ENCODE measurements at regions not wholly inside any gene's neighbourhood (a gene's known extent, or its start where the extent isn't known, plus 50 kb on each side); places are given as distances from the start of the nearest gene placed in this dataset.

GRCh38 chr1:199290186-199290585, 651.3 kb downstream of the PTPRC start:
- DNase-seq (ENCODE audit: extremely low read depth, insufficient read length): no peak
- no peaks in the 10 kb centered on the region for H3K27me3 ChIP-seq (replicated peaks; ENCODE audit: control insufficient read depth, insufficient read depth, low read length)
- no peak for TF ChIP-seq CTCF (IDR thresholded peaks at IDR 0.05; ENCODE audit: insufficient read depth, low read length, poor library complexity, severe bottlenecking)
- H3K4me3 ChIP-seq (replicated peaks; ENCODE audit: low read depth, low read length): no peak overlapping the region
- H3K36me3 ChIP-seq (ENCODE audit: control insufficient read depth, insufficient read depth, low read length): no peaks in the 10 kb centered on the region

DNA sequence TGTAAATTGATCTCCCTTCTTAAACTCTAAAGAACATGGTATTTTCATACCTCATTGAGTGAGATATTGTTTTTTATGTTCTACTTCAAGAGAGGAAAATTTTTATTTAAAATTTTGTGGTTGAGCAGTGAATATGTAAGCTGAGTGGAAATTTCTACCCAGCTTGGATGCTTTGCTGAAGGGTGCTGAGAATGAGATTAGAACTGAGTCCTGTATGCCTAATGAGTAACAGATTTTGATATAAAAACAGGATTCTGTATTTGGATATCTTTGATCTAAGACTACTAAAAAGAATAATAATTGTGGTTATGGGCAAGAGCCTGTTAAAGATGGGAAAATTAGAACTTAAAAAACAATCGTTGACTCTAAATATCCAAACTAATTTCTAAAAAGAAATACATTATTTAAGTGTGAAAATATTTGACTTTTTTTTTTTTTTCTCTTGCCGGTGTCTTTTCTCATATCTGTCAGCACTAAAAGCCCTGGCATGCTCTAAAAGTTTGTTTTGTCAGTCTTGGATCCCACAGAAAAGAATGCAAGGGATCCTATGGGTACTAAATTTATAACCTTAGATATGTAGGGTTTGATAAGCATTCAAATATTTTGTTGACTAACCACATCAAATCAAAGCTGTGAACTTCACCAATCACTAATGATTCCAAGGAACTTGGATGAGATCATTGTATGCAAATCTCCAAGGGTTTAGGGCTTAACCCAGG, 652.3 kb downstream of the PTPRC start:
- no peaks in the 10 kb centered on the region for H3K36me3 ChIP-seq (ENCODE audit: control insufficient read depth, insufficient read depth, low read length)
- no peak for TF ChIP-seq CTCF (IDR thresholded peaks at IDR 0.05; ENCODE audit: insufficient read depth, low read length, poor library complexity, severe bottlenecking)
- no peaks in the 10 kb centered on the region for H3K27me3 ChIP-seq (replicated peaks; ENCODE audit: control insufficient read depth, insufficient read depth, low read length)
- no peak overlapping the region for H3K4me3 ChIP-seq (replicated peaks; ENCODE audit: low read depth, low read length)
- no peak for DNase-seq (ENCODE audit: extremely low read depth, insufficient read length)

DNA sequence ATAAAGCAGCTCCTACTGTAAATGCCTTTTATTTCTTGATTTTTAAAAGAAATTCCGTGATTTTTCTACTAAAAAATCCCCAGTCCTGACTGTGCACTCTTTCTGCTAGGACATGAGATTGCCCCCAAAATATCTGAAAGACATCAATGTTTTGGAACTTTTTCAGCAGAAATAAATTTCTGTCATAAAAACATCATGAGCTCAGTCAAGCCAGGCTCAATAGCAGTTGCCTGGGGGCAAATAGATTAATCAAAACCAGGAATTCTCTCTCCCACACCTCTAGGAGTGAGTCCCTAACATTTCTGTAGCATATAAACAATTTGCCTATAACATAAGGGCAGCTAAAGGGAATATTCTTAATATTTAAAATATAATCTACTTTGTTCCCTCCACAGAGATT, 654.1 kb downstream of the PTPRC start:
- no peak for DNase-seq (ENCODE audit: extremely low read depth, insufficient read length)

DNA sequence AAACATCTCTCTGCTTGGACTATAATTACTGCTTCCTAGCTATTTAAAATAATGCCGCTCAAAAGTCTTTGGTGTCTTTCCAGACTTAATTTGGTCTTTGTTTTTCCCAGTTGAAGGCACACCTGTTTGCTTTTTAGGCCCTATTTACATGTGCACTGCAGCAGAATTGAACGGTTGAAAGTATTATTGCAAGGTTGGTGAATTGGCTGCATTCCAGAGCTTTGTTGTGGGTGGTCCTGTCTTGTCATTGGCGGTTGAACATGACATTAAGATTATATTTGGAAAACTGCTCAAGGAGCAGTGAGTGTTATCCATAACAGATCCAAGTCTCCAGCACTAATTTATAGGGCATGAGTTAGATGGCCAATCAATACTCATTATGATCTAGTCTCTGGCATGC, 656.3 kb downstream of the PTPRC start:
- Histone ChIP-seq H3K4me3 (replicated peaks; ENCODE audit: low read depth, low read length) (no peak overlapping the region), H3K36me3 (ENCODE audit: control insufficient read depth, insufficient read depth, low read length) (no peaks in the 10 kb centered on the region), H3K27me3 (replicated peaks; ENCODE audit: control insufficient read depth, insufficient read depth, low read length) (no peaks in the 10 kb centered on the region)
- no peak for TF ChIP-seq CTCF (IDR thresholded peaks at IDR 0.05; ENCODE audit: insufficient read depth, low read length, poor library complexity, severe bottlenecking)
- DNase-seq (ENCODE audit: extremely low read depth, insufficient read length): no peak

More for the DNA sequence above, 654.1 kb downstream of the PTPRC start:
- Histone ChIP-seq H3K4me3 (replicated peaks; ENCODE audit: low read depth, low read length) (no peak overlapping the region), H3K27me3 (replicated peaks; ENCODE audit: control insufficient read depth, insufficient read depth, low read length) (no peaks in the 10 kb centered on the region), H3K36me3 (ENCODE audit: control insufficient read depth, insufficient read depth, low read length) (no peaks in the 10 kb centered on the region)
- TF ChIP-seq CTCF (IDR thresholded peaks at IDR 0.05; ENCODE audit: insufficient read depth, low read length, poor library complexity, severe bottlenecking): no peak

GRCh38 chr1:199297174-199297573, 658.3 kb downstream of the PTPRC start:
- Histone ChIP-seq H3K36me3 (ENCODE audit: control insufficient read depth, insufficient read depth, low read length) (no peaks in the 10 kb centered on the region), H3K27me3 (replicated peaks; ENCODE audit: control insufficient read depth, insufficient read depth, low read length) (no peaks in the 10 kb centered on the region), H3K4me3 (replicated peaks; ENCODE audit: low read depth, low read length) (no peak overlapping the region)
- no peak for TF ChIP-seq CTCF (IDR thresholded peaks at IDR 0.05; ENCODE audit: insufficient read depth, low read length, poor library complexity, severe bottlenecking)
- no peak for DNase-seq (ENCODE audit: extremely low read depth, insufficient read length)

DNA sequence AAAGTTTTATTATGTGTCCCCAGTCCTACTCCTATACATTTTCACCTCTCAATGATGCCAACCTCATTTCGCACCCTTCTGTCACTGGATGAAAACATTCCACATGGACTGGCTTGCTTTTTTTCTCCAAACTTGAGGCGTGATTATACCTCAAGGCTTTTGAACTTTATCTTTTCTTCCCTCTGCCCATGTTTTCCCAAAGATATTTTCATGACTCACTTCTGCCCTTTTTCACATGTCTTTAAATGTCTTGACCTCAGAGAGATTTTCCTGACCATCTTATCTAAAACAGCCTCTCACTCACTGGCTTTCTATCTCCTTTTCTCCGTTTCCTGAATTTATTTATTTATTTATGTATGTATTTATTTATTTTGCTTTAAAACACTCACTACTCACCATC, 659.0 kb downstream of the PTPRC start:
- no peak for TF ChIP-seq CTCF (IDR thresholded peaks at IDR 0.05; ENCODE audit: insufficient read depth, low read length, poor library complexity, severe bottlenecking)
- DNase-seq (ENCODE audit: extremely low read depth, insufficient read length): no peak
- no peaks in the 10 kb centered on the region for H3K36me3 ChIP-seq (ENCODE audit: control insufficient read depth, insufficient read depth, low read length)

More for the DNA sequence above, 659.0 kb downstream of the PTPRC start:
- Histone ChIP-seq H3K27me3 (replicated peaks; ENCODE audit: control insufficient read depth, insufficient read depth, low read length) (no peaks in the 10 kb centered on the region), H3K4me3 (replicated peaks; ENCODE audit: low read depth, low read length) (no peak overlapping the region)

Data from GM06990 (cell line).